GM18505 (cell line): ENCODE measurements at regions not wholly inside any gene's neighbourhood (a gene's known extent, or its start where the extent isn't known, plus 50 kb on each side); places are given as distances from the start of the nearest gene placed in this dataset.

ENCODE experiments used
- ATAC-seq: cut with Tn5 transposase; IDR thresholded peaks from one replicate; pipeline ENCODE4 v1.9.1; 2021; ENCODE audit not compliant: unreplicated experiment
- POLR2A ChIP-seq: IDR thresholded peaks from 4 replicates; pipeline ENCODE4 v1.6.1; 2011; ENCODE audit warnings: borderline replicate concordance; ENCODE audit not compliant: insufficient read depth, insufficient read length; ENCODE audit errors: extremely low read depth

- no peak for ATAC-seq
- no peak for TF ChIP-seq POLR2A
Observed at GRCh38 chr12:19641235-19642080, 202.2 kb downstream of the AEBP2 start.

DNA sequence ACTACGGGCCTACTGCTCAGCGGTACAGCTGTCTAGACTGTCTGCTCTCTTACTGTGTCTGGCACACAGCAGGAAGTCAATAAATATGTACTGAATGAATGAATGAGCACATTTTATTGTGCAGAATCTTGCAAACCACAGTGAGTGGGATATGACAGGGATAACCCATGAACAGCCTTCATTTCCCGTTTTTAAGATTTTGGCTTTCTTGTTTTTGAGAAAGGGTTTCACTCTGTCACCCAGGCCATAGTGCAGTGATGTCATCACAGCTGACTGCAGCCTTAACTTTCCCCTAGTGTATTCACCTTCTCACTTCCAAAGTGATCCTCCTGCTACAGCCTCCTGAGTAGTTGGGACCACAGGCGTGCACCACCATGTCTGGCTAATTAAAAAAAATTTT, 203.1 kb downstream of the AEBP2 start:
- no peak for ATAC-seq
- no peak for TF ChIP-seq POLR2A

DNA sequence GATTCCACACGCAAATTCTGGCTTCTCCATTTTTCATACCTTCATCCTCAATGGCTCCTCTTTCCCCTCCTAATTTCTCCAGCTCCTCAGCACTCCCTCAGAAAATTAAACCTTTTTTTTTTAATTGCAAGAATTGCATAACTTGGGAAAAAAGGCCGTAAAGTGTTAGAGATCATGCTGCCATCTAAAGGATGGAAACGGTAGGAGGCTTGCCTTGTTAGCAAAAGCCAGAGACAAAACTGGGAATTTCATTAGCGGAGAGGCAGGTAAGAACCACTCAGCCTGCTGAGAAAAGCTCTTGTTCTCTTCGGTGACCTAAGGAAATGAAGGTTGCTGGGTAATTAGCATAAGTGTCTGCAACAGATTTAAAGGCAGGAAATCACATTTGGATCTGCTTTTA, 204.3 kb downstream of the AEBP2 start:
- no peak for ATAC-seq
- no peak for TF ChIP-seq POLR2A

DNA sequence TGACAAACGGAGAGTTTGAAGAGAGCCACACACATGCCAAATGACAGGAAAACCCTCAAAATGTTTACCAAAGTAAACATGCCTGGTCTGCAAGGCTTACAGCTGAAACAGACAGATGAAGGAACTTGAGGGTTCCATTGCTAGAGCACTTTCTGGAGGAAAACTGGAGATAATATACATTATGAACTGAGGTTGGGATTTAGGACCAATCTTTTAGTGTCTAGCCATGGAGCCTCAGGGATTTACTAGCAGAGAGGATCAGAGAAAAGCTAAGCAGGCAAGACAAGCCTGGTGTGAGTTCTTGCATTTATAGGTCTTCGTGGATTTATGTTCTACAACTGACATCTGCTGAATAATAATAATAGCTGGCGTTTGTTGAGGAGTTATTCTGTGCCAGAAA, 205.3 kb downstream of the AEBP2 start:
- no peak for ATAC-seq
- no peak for TF ChIP-seq POLR2A

GRCh38 chr12:19645823-19646222, 206.5 kb downstream of the AEBP2 start:
- ATAC-seq, result no peak

DNA sequence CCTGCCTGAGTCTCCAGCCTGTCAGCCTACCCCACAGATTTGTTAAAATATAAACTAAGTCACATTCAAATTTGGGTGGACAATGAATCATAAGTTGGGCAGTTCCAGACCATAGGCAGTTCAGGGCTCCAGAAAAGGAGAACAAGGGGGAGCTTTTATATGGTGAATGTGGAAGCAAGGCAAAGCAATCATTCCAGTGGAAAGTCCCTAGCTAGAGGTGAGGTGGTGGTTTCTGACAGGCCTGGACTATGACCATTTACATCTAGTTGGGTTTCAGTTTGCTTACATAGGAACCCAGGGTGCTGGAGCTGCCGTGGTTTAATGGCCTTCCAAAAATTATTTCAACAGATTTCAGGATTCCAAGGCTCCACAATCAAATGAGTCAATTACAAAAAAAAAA, 207.3 kb downstream of the AEBP2 start:
- ATAC-seq, result no peak

More at GRCh38 chr12:19645823-19646222, 206.5 kb downstream of the AEBP2 start:
- no peak for TF ChIP-seq POLR2A

GRCh38 chr12:19647806-19648556, 208.7 kb downstream of the AEBP2 start:
- ATAC-seq, result no peak
- no peak for TF ChIP-seq POLR2A

More for the DNA sequence above, 207.3 kb downstream of the AEBP2 start:
- TF ChIP-seq POLR2A, result no peak

- no peak for TF ChIP-seq POLR2A
- ATAC-seq, result no peak
Observed at GRCh38 chr12:19648591-19648990, 209.3 kb downstream of the AEBP2 start.

- ATAC-seq, result no peak
- no peak for TF ChIP-seq POLR2A
Observed at GRCh38 chr12:19652386-19652785, 213.1 kb downstream of the AEBP2 start.

DNA sequence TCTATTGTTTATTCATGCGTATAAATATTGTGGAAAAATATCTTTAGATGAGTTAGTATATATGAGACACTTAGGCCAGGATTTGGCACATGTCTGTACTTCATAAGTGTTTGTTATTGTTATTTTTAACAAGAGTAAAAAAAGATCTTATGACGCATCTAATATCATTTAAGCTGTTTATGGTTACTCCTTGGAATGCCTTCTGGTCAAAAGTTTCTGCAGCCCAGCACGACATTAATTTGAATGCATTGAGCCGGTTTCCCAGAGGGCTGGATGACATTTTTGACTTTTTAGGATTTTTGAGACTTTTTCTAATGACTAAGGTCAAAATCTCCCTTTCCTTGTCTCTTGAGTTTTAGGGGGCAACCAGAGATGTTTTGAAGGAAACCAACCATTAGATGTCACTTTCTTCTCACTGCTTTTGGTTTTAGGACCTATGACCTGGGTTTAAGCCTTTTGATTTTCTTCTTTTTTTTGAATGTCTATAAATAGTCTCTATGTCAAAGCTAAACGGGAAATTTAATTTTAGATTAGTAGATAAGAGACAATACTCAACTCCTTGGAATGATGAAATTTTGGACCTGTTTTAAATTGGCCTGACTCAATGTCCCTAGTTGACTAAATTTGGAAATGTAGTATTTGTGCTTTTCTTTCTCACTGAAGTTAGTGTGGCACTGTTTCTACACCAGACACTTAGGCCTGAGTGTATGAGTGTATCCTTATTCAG, 215.5 kb downstream of the AEBP2 start:
- TF ChIP-seq POLR2A, result no peak
- ATAC-seq, result no peak

DNA sequence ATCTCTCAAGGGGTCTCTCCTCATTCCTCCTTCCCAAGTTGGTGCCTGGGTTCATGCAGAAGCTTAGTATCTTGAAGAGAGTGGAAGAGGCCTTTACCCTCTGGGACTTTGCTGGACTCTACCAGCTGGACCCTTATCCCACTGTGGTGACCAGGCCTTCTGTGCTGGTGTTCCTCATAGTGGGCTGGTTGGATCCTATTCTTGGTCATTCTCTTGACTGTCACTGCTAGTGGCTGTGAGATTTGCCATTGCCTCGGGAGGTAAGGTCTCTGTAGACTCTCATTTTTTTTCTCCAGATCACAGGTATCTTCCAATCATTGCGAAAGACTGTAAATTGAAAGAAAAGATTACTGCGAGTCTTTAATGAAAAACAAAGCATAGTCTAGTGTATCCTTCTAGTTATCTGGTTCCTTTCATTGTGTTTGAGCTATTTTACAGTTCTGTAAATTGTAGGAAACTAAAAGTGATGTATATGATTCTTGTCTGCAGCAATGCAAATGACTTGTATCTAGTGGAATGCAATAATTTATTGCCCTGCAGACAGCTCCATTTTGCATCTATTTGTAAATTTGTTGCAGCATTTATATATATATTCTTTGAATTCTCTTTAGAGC, 217.9 kb downstream of the AEBP2 start:
- no peak for TF ChIP-seq POLR2A
- no peak for ATAC-seq

DNA sequence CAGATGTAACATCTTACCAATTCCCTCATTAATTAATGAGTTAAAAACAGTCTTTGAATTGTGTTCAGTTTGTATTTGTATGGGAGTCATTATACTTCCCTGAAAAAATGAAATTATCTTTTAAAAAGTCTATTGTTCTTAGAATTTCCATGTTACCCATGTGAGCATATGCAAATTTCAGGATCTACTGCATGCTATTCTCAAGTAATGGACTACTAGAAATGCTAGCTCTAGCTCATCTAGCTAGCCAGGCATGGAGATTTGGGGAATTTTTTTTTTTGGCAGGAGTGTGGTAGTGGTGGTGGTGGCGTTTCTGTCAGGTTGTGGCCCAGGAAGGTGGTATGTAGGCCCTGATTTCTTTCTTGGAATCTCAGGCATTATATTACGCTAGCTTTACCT, 218.4 kb downstream of the AEBP2 start:
- ATAC-seq, result no peak
- no peak for TF ChIP-seq POLR2A

GRCh38 chr12:19659086-19659485, 219.8 kb downstream of the AEBP2 start:
- ATAC-seq, result no peak
- no peak for TF ChIP-seq POLR2A
